ENCODE measurements at regions not wholly inside any gene's neighbourhood (a gene's known extent, or its start where the extent isn't known, plus 50 kb on each side); places are given as distances from the start of the nearest gene placed in this dataset.

GRCh38 chr2:118473846-118474540 is 373.5 kb downstream of the EN1 start:
- no peak for TF ChIP-seq CTCF (IDR thresholded peaks at IDR 0.05; ENCODE audit: low read depth, low read length)
- no peak overlapping the region for H3K4me3 ChIP-seq (ENCODE audit: low read depth, low read length)

GRCh38 chr2:118473241-118473640 is 374.2 kb downstream of the EN1 start:
- no peak overlapping the region for H3K4me3 ChIP-seq (ENCODE audit: low read depth, low read length)
- no peak for TF ChIP-seq CTCF (IDR thresholded peaks at IDR 0.05; ENCODE audit: low read depth, low read length)

- no peak overlapping the region for H3K4me3 ChIP-seq (ENCODE audit: low read depth, low read length)
Measured at GRCh38 chr2:118470297-118470696, 377.2 kb downstream of the EN1 start.

GRCh38 chr2:118469103-118469502 is 378.3 kb downstream of the EN1 start:
- TF ChIP-seq CTCF (IDR thresholded peaks at IDR 0.05; ENCODE audit: low read depth, low read length), result no peak
- no peak overlapping the region for H3K4me3 ChIP-seq (ENCODE audit: low read depth, low read length)

More at GRCh38 chr2:118470297-118470696, 377.2 kb downstream of the EN1 start:
- no peak for TF ChIP-seq CTCF (IDR thresholded peaks at IDR 0.05; ENCODE audit: low read depth, low read length)

GRCh38 chr2:118464546-118465265 is 376.4 kb downstream of the INSIG2 start:
- TF ChIP-seq CTCF (IDR thresholded peaks at IDR 0.05; ENCODE audit: low read depth, low read length), result no peak
- H3K4me3 ChIP-seq (ENCODE audit: low read depth, low read length), result no peak overlapping the region

- no peak overlapping the region for H3K4me3 ChIP-seq (ENCODE audit: low read depth, low read length)
- TF ChIP-seq CTCF (IDR thresholded peaks at IDR 0.05; ENCODE audit: low read depth, low read length), result no peak
Measured at GRCh38 chr2:118464046-118464445, 375.8 kb downstream of the INSIG2 start.

GRCh38 chr2:118460425-118460824 is 372.2 kb downstream of the INSIG2 start:
- H3K4me3 ChIP-seq (ENCODE audit: low read depth, low read length), result no peak overlapping the region
- TF ChIP-seq CTCF (IDR thresholded peaks at IDR 0.05; ENCODE audit: low read depth, low read length), result no peak
